EL (cell line): ENCODE measurements at regions not wholly inside any gene's neighbourhood (a gene's known extent, or its start where the extent isn't known, plus 50 kb on each side); places are given as distances from the start of the nearest gene placed in this dataset.

Experiments used
- DNase-seq: peaks from one replicate; pipeline ENCODE4 v3.0.0-alpha.2; 2016

- DNase-seq = no peak
These were observed 648.5 kb upstream of the PKN2 start for GRCh38 chr1:88035578-88035977.

DNA sequence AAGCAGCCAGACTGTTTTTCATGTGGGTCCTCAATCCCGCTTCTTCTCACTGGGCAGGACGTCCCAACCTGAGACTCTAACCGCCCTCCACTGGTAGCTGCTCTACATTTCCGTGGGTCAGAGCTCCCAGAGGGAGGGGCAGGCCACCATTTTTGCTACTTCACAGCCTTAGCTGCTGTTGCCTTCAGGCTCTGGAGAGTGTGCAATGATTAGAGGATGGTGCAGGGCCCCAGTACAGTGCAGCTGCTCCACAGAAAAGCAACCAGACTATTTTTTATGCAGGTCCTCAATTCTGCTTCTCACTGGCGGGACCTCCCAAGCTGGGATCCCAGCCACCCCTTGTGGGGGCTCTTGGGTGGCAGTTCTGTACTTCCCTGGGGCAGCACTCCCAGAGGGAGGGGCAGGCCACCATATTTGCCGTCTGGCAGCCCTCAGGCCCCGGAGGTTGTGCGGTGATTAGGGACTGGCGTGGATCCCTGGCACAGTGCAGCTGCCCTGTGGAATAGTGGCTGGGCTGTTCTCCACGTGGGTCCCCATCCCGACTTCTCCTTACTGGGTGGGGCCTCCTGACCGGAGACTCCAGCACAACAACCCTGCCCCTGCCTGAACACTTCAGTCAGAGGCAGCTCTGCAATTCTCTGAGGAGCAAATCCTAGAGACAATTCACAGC, 647.6 kb upstream of the PKN2 start:
- DNase-seq = no peak

- DNase-seq = no peak
These were observed 644.8 kb upstream of the PKN2 start for GRCh38 chr1:88039240-88039639.

DNA sequence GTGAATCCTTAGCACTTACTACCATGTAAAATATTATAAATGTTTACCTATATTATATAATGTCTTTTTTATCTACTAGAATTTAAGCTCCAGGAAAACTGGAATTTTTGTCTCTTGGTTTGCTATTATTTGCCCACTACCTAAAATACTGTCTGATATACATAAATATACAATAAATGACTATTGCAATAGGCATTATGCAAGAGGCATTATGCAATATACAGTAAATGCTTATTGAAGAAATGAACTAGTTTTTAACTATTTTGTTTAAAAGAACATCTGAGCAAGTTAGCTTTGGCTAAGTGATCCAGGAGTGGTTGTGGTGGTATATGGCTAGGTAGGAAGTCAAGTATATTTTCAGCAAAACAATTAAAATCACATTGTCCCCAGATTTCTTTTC, 640.2 kb upstream of the PKN2 start:
- no peak for DNase-seq

GRCh38 chr1:88052167-88052566, 631.9 kb upstream of the PKN2 start:
- no peak for DNase-seq

DNA sequence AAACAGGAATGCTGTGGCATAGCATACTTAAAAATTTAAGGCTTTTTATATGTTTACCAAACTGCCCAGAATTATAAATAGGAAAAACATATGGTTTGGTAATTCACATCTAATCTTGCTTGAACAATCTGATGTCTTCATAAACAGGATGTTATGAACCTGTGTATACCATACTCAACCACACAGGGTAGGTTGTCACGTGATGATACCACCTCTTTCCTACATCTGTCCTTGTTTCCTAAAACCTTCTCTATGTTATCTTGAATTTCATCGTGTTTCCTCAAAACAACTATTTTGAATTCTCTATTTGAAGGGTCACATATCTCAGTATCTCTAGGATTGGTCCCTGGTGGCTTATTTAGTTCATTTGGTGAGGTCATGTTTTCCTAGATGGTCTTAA, 631.0 kb upstream of the PKN2 start:
- DNase-seq = no peak

- no peak for DNase-seq
These were observed 627.2 kb upstream of the PKN2 start for GRCh38 chr1:88056881-88057280.

- no peak for DNase-seq
These were observed 625.9 kb upstream of the PKN2 start for GRCh38 chr1:88058205-88058604.

- no peak for DNase-seq
These were observed 623.9 kb upstream of the PKN2 start for GRCh38 chr1:88060112-88060673.

DNA sequence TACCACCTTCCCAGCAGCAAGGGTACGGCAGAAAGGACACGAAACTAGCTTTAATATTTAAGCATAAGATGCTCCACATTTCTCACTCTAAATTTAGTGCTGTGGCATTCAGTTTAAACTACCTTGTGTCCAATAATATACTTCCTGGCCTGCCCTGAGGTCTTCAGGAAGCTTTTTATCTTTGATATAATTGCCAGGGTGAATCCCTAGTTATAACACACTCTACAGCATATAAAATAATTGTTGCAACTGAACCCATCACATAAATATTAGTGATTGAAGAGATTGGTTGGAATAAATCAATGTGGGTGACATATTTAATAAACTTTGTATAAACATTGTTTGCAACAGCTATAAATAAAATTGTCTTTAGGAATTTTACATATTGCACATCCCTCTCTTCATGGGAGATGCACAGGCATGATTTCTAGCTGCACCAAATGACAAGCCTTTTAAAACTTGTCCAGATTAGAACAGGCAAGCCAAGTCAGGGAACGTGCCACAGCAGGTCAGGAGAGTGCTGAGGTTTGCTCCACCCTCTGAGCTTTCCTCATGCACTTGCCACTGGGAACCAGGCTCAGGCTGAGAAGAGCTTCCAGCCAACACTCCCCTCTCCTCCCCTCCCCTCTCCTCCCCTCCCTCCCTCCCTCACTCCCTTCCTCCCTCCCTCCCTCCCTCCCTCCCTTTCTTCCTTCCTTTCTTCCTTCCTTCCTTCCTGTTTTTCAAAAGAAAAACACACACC, 623.2 kb upstream of the PKN2 start:
- DNase-seq = no peak

- peak; percentile 59 for DNase-seq
These were observed 622.4 kb upstream of the PKN2 start for GRCh38 chr1:88061492-88062177.

DNA sequence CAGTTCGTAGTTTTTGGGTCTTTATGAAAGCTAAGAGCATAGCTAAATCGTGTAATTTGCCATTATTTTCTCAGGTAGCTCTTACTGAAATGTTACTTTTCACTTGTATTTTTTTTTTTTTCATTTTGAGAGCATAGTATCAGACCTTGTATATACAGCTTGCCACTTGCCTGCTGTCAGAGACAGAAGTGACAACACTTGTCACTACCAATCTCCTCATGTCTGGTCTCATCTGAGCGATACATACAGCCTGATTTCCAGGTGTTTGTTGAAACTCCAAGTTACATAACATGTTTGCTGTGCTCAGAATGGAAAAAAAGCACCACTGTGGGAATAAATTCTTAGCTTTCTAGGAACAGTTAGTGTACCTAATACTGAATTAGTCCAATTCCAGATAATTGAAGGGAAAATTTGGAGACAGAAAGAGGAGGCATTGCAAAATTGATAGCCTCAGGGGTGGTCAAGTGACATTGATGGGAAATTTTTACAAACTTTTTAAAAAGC, 621.4 kb upstream of the PKN2 start:
- DNase-seq = no peak

GRCh38 chr1:88063605-88064004, 620.5 kb upstream of the PKN2 start:
- DNase-seq = no peak

GRCh38 chr1:88068407-88068960, 615.6 kb upstream of the PKN2 start:
- DNase-seq = no peak

GRCh38 chr1:88070956-88071355, 613.1 kb upstream of the PKN2 start:
- no peak for DNase-seq

- DNase-seq = no peak
These were observed 609.4 kb upstream of the PKN2 start for GRCh38 chr1:88074661-88075060.

DNA sequence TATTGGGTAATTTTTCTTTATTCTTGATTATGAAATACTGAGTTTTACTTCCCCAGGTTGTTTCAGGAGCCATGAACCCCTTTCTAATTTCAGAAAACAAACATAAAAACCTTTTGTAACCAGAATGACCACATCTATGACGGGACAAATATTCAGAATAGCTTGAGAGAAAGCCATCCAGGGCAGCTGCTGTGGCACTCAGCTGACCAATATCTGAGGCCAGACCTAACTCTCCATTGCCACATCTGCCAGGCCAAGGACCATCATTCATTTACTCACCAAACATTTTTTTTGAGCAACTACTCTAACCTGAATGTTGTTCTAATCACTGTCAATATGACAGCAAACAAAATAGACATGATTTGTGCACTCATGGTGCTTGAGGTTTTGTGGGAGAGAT, 608.3 kb upstream of the PKN2 start:
- DNase-seq = no peak

DNA sequence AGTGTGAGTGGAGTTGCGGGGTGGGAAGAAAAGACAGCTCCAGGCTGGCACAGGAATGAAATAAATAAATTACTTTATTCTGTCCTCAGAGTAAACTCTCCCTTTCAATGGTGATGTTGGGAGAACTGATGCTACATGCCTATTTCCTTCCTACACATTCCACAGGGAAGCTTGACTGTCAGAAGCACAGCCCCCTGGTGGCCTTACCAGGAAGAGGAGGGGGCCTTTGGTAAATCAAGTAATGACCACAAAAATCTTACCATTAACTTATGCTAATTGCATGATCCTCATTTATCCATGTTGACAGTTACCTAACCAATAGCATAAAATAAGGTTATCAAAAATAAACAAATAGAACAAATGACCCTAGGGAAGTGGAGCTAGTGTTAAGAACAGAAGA, 605.0 kb upstream of the PKN2 start:
- DNase-seq = peak; percentile 4

DNA sequence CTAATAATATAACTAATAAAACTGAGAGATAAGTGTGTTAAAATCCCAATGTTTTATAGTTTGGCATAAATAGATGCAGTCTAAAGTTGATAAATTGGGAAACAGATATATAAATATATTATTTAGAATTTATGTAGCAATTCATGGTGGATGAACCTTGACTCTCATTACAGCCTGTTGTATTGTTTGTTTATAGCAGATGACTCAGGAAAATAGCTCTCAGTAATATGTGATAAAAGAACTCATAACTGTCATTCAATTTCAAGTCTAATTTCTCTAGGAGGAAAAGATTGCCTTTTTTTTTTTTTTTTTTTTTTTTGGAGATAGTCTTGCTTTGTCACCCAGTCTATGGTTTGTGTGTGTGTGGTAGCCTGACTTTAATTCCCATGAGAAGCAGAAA, 603.2 kb upstream of the PKN2 start:
- DNase-seq = no peak

DNA sequence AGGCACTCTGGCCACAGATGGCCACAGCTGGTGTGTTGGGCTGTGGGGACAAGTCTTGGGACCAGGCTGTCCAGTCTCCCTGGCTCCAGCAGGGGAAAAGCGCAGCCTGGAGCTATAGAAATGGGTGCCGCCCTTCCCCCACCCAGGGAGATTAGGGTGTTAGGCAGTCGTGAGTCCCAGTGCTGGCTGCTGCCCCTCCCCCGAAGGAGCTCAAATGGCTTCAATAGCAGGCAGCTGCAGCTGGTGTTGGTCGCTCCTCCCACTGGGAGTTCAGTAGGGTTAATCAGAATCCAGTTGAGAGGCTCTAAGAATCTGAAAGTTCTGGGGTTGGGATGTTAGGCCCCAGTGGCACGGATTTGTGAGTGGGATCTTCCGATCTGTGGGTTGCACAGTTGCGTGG, 595.6 kb upstream of the PKN2 start:
- DNase-seq = no peak

DNA sequence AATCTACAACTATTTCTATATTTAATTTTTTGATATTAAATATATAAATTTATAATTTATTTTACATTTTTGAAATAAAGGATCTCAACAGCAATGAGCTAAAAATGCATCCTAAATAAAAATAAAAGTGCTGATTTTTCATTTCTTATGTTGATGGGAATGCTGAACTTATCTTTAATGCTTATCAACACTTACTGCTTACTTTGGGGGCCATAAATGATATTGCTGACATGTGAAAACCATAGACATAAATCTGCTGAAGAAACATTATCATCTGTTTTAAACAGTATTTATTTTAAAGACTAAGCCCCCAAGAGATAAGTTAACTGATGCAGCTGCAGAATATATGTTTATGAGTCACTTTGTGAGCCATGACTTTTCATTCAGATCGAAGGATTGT, 594.1 kb upstream of the PKN2 start:
- no peak for DNase-seq

DNA sequence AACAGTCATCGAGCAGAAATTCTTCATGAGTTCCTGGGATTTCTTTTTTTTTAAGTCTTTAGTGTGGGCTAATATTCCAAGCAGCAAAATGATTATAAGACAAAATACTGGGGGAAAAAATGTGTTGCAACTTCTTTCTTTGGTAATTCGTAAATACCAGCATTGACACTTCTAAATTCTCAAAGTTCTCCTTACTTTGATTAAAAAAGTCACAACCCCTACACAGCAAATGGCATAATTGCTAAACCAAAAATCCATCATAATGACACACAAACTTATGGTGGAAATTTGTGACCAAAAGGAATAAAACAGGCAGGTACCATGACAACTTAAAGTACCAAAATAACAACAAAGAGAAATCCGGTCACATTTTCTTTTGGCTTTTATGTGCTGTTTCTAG, 585.2 kb upstream of the PKN2 start:
- DNase-seq = no peak

- no peak for DNase-seq
These were observed 583.0 kb upstream of the PKN2 start for GRCh38 chr1:88101041-88101440.
